ENCODE measurements at regions not wholly inside any gene's neighbourhood (a gene's known extent, or its start where the extent isn't known, plus 50 kb on each side); places are given as distances from the start of the nearest gene placed in this dataset.
A peak's percentile ranks its signal among the peaks of the same experiment; 100 is the strongest.

GRCh38 chr5:53426878-53427277 lies 53.6 kb upstream of the FST start:
- DNase-seq: no peak
- H3K4me1 ChIP-seq: no peaks in the 10 kb centered on the region
- no peaks in the 10 kb centered on the region for H3K27me3 ChIP-seq
- no peaks in the 10 kb centered on the region for H3K36me3 ChIP-seq
- no peaks in the 10 kb centered on the region for H3K9me3 ChIP-seq
- intact Hi-C loops (cut with DNase I): no loop called here
- no peak overlapping the region for H3K4me3 ChIP-seq
- TF ChIP-seq CTCF (IDR thresholded peaks at IDR 0.05): no peak
- ATAC-seq: no peak
- no peak overlapping the region for H3K27ac ChIP-seq

GRCh38 chr5:53427965-53428364 lies 52.5 kb upstream of the FST start:
- Histone ChIP-seq H3K9me3 (no peaks in the 10 kb centered on the region), H3K36me3 (no peaks in the 10 kb centered on the region), H3K27ac (no peak overlapping the region), H3K4me3 (no peak overlapping the region), H3K27me3 (no peaks in the 10 kb centered on the region), H3K4me1 (no peaks in the 10 kb centered on the region)
- no peak for DNase-seq
- no peak for TF ChIP-seq CTCF (IDR thresholded peaks at IDR 0.05)
- no peak for ATAC-seq
- intact Hi-C loops (cut with DNase I): no loop called here

GRCh38 chr5:53429706-53430105 lies 50.7 kb upstream of the FST start:
- no peak for ATAC-seq
- H3K27me3 ChIP-seq: no peaks in the 10 kb centered on the region
- no peak for DNase-seq
- H3K4me3 ChIP-seq: no peak overlapping the region
- H3K27ac ChIP-seq: no peak overlapping the region
- H3K4me1 ChIP-seq: no peaks in the 10 kb centered on the region
- intact Hi-C loops (cut with DNase I): no loop called here
- no peaks in the 10 kb centered on the region for H3K36me3 ChIP-seq
- H3K9me3 ChIP-seq: no peaks in the 10 kb centered on the region
- TF ChIP-seq CTCF (IDR thresholded peaks at IDR 0.05): no peak

- Histone ChIP-seq H3K36me3 (no peaks in the 10 kb centered on the region), H3K9me3 (no peaks in the 10 kb centered on the region), H3K4me3 (no peak overlapping the region), H3K4me1 (no peaks in the 10 kb centered on the region), H3K27me3 (no peaks in the 10 kb centered on the region), H3K27ac (no peak overlapping the region)
- ATAC-seq: peak; percentile 47
- intact Hi-C loops (cut with DNase I): no loop called here
- DNase-seq: no peak
- TF ChIP-seq CTCF (IDR thresholded peaks at IDR 0.05): peak; percentile 51
Measured at GRCh38 chr5:53430618-53431252, 49.7 kb upstream of the FST start.
